ENCODE measurements at regions not wholly inside any gene's neighbourhood (a gene's known extent, or its start where the extent isn't known, plus 50 kb on each side); places are given as distances from the start of the nearest gene placed in this dataset.

- WGBS (ENCODE audit: extremely low coverage, insufficient read length, low lambda C conversion rate): no CpG with 5 or more reads among the region's 8 CpGs
- no peak for DNase-seq
- Histone ChIP-seq H3K9ac (ENCODE audit: extremely low read depth, insufficient read length, low read length) (no peak overlapping the region), H3K9me3 (ENCODE audit: control insufficient read depth, low read depth, low read length) (no peaks in the 10 kb centered on the region), H4K20me1 (ENCODE audit: control insufficient read depth, insufficient read depth, insufficient read length) (no peaks in the 10 kb centered on the region), H2BK12ac (ENCODE audit: insufficient read length, low read depth, low read length) (no peak overlapping the region), H3K14ac (ENCODE audit: insufficient read depth, low read length) (no peak overlapping the region; the same call in 1 of the 2 replicates), H3K27me3 (ENCODE audit: insufficient read depth, low read length) (no peaks in the 10 kb centered on the region), H2AFZ (ENCODE audit: low read length) (no peak overlapping the region), H3K4me1 (ENCODE audit: insufficient read depth, low read length) (no peaks in the 10 kb centered on the region), H2BK120ac (ENCODE audit: low read depth, low read length, poor library complexity, severe bottlenecking) (no peak overlapping the region), H3K56ac (ENCODE audit: insufficient read length, low read depth, low read length) (no peak overlapping the region), H3K79me1 (ENCODE audit: insufficient read depth, low read depth, low read length, poor library complexity, severe bottlenecking) (no peaks in the 10 kb centered on the region), H4K91ac (ENCODE audit: insufficient read length, low read depth, low read length) (no peak overlapping the region), H3K4me2 (ENCODE audit: insufficient read depth, insufficient read length, low read length) (no peak overlapping the region), H2BK15ac (ENCODE audit: low read depth, low read length) (no peak overlapping the region), H4K5ac (ENCODE audit: insufficient read length, low read depth, low read length) (no peak overlapping the region), H3K23me2 (ENCODE audit: insufficient read length, low read depth, low read length, poor library complexity, severe bottlenecking) (no peaks in the 10 kb centered on the region), H3T11ph (ENCODE audit: low read length) (no peak overlapping the region), H4K8ac (replicated peaks; ENCODE audit: insufficient read length, low read depth, low read length) (no peak overlapping the region), H3K27ac (ENCODE audit: insufficient read length, low read depth, low read length) (no peak overlapping the region), H3K79me2 (ENCODE audit: insufficient read depth, low read length) (no peaks in the 10 kb centered on the region), H2BK20ac (ENCODE audit: low read depth, low read length, poor library complexity, severe bottlenecking) (no peak overlapping the region), H3K4ac (ENCODE audit: low read depth, low read length) (no peak overlapping the region), H2AK5ac (ENCODE audit: insufficient read length, low read length) (no peak overlapping the region), H2BK5ac (ENCODE audit: insufficient read length, low read length) (no peak overlapping the region), H3K18ac (ENCODE audit: insufficient read length, low read depth, low read length) (no peak overlapping the region), H3K23ac (ENCODE audit: insufficient read length, low read depth, low read length) (no peak overlapping the region)
- Mint-ChIP-seq H3K27me3 (ENCODE audit: low read depth) (peaks cover 6% of the 10 kb centered on the region; the same call in 1 of the 2 replicates), H3K36me3 (ENCODE audit: insufficient read depth in 1 of 3, low read depth in 3 of 3) (peaks cover 0 to 21% (median 5%) of the 10 kb centered on the region in 3 experiments; a peak in 5 of 7 replicates), H3K4me3 (no peak overlapping the region), H3K27ac (no peak overlapping the region; a peak in 1 of 7 replicates), H3K9me3 (peaks cover 4 to 5% of the 10 kb centered on the region in 2 experiments; a peak in 4 of 5 replicates), H3K4me1 (peaks cover 23 to 25% of the 10 kb centered on the region in 2 experiments)
- TF ChIP-seq, protein P1, sequence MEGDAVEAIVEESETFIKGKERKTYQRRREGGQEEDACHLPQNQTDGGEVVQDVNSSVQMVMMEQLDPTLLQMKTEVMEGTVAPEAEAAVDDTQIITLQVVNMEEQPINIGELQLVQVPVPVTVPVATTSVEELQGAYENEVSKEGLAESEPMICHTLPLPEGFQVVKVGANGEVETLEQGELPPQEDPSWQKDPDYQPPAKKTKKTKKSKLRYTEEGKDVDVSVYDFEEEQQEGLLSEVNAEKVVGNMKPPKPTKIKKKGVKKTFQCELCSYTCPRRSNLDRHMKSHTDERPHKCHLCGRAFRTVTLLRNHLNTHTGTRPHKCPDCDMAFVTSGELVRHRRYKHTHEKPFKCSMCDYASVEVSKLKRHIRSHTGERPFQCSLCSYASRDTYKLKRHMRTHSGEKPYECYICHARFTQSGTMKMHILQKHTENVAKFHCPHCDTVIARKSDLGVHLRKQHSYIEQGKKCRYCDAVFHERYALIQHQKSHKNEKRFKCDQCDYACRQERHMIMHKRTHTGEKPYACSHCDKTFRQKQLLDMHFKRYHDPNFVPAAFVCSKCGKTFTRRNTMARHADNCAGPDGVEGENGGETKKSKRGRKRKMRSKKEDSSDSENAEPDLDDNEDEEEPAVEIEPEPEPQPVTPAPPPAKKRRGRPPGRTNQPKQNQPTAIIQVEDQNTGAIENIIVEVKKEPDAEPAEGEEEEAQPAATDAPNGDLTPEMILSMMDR (conservative IDR thresholded peaks at IDR 0.05): no peak
These were observed 265.9 kb downstream of the ICE1 start for GRCh38 chr5:5688194-5688924.
